Left ventricle myocardium inferior (tissue), 1 donor: ENCODE measurements at regions not wholly inside any gene's neighbourhood (a gene's known extent, or its start where the extent isn't known, plus 50 kb on each side); places are given as distances from the start of the nearest gene placed in this dataset.
A peak's percentile ranks its signal among the peaks of the same experiment; 100 is the strongest.
"Not testable (repeated sequence)": the region's sequence is repeated elsewhere in the genome, so short reads cannot be mapped to it uniquely, and the experiment has no call there.

Experiments
- DNase-seq: peaks from one replicate; pipeline ENCODE4 v3.0.0-alpha.2; 2020
- H3K27ac ChIP-seq: fragments of 200-600 bp; replicated peaks from 2 replicates; pipeline ENCODE4 v1.8.0; 2021
- H3K27me3 ChIP-seq: fragments of 200-600 bp; 2 replicates; pipeline ENCODE4 v1.8.0; 2021; ENCODE audit warnings: low read depth
- H3K36me3 ChIP-seq: fragments of 200-600 bp; 2 replicates; pipeline ENCODE4 v1.8.0; 2021
- H3K4me1 ChIP-seq: fragments of 200-600 bp; 2 replicates; pipeline ENCODE4 v1.8.0; 2021
- H3K4me3 ChIP-seq: fragments of 200-600 bp; 2 replicates; pipeline ENCODE4 v1.8.0; 2021; ENCODE audit warnings: mild to moderate bottlenecking, moderate library complexity
- H3K9me3 ChIP-seq: fragments of 200-600 bp; replicated peaks from 2 replicates; pipeline ENCODE4 v1.8.0; 2021
- CTCF ChIP-seq: fragments of 200-600 bp; IDR thresholded peaks from 2 replicates; pipeline ENCODE4 v1.8.0; 2021; ENCODE audit warnings: antibody characterized with exemption, mild to moderate bottlenecking, borderline replicate concordance
- intact Hi-C: fragments of 100-400 bp; cut with micrococcal nuclease; formaldehyde crosslinking; loops from one replicate; pipeline ENCODE4 v1.11.0; 2022
- donor health status: DM: no; HTN: yes; CAD: no; lungs with severe emphysema.

GRCh38 chr13:79847882-79848592, 367.1 kb downstream of the NDFIP2 start:
- no peak overlapping the region for H3K4me3 ChIP-seq
- TF ChIP-seq CTCF: no peak
- no peak for DNase-seq
- H3K9me3 ChIP-seq: peaks cover 3% of the 10 kb centered on the region
- intact Hi-C loops: no loop called here
- H3K27ac ChIP-seq: no peak overlapping the region
- H3K27me3 ChIP-seq: no peaks in the 10 kb centered on the region
- H3K4me1 ChIP-seq: no peaks in the 10 kb centered on the region
- no peaks in the 10 kb centered on the region for H3K36me3 ChIP-seq

- no peak for TF ChIP-seq CTCF
- no peaks in the 10 kb centered on the region for H3K4me1 ChIP-seq
- H3K4me3 ChIP-seq: no peak overlapping the region
- DNase-seq: no peak
- no peak overlapping the region for H3K27ac ChIP-seq
- no peaks in the 10 kb centered on the region for H3K27me3 ChIP-seq
- intact Hi-C loops: no loop called here
- no peaks in the 10 kb centered on the region for H3K36me3 ChIP-seq
- peaks cover 3% of the 10 kb centered on the region for H3K9me3 ChIP-seq
Observed at GRCh38 chr13:79846386-79846785, 365.4 kb downstream of the NDFIP2 start.

- intact Hi-C loops: no loop called here
- peaks cover 13% of the 10 kb centered on the region for H3K4me1 ChIP-seq
- no peak for TF ChIP-seq CTCF
- DNase-seq: no peak
- no peaks in the 10 kb centered on the region for H3K27me3 ChIP-seq
- H3K27ac ChIP-seq: no peak overlapping the region
- H3K36me3 ChIP-seq: no peaks in the 10 kb centered on the region
- no peak overlapping the region for H3K4me3 ChIP-seq
- no peaks in the 10 kb centered on the region for H3K9me3 ChIP-seq
Observed at GRCh38 chr13:79837741-79838450, 356.9 kb downstream of the NDFIP2 start.

- H3K4me1 ChIP-seq: peaks cover 13% of the 10 kb centered on the region
- DNase-seq, H3K36me3 ChIP-seq, H3K4me3 ChIP-seq, intact Hi-C loops, H3K27ac ChIP-seq, H3K27me3 ChIP-seq, H3K9me3 ChIP-seq: not testable (repeated sequence)
Observed at GRCh38 chr13:79836121-79836520, 355.2 kb downstream of the NDFIP2 start.

- no peak overlapping the region for H3K27ac ChIP-seq
- DNase-seq: no peak
- peaks cover 13% of the 10 kb centered on the region for H3K4me1 ChIP-seq
- intact Hi-C loops: no loop called here
- no peaks in the 10 kb centered on the region for H3K36me3 ChIP-seq
- TF ChIP-seq CTCF: no peak
- H3K4me3 ChIP-seq: no peak overlapping the region
- no peaks in the 10 kb centered on the region for H3K27me3 ChIP-seq
- H3K9me3 ChIP-seq: no peaks in the 10 kb centered on the region
Observed at GRCh38 chr13:79834876-79835275, 353.9 kb downstream of the NDFIP2 start.

GRCh38 chr13:79833991-79834390, 353.0 kb downstream of the NDFIP2 start:
- no peaks in the 10 kb centered on the region for H3K36me3 ChIP-seq
- H3K9me3 ChIP-seq: no peaks in the 10 kb centered on the region
- no peaks in the 10 kb centered on the region for H3K27me3 ChIP-seq
- DNase-seq: no peak
- H3K4me1 ChIP-seq: peaks cover 13% of the 10 kb centered on the region
- H3K4me3 ChIP-seq: no peak overlapping the region
- intact Hi-C loops: no loop called here
- H3K27ac ChIP-seq: peak overlapping the region; percentile 49
- no peak for TF ChIP-seq CTCF
